HepG2 (cell line): ENCODE measurements at regions not wholly inside any gene's neighbourhood (a gene's known extent, or its start where the extent isn't known, plus 50 kb on each side); places are given as distances from the start of the nearest gene placed in this dataset.

ENCODE experiments used
- FOXO4 ChIP-seq: sonication (generic); formaldehyde crosslinking; conservative IDR thresholded peaks from 2 replicates; pipeline ENCODE4 v1.8.1; 2023; ENCODE audit warnings: missing genetic modification reagents
- GFI1 ChIP-seq: sonication (generic); formaldehyde crosslinking; IDR thresholded peaks from 2 replicates; pipeline ENCODE4 v1.5.0; 2020; ENCODE audit warnings: missing genetic modification reagents, mild to moderate bottlenecking, borderline replicate concordance
- MEIS2 ChIP-seq: sonication (generic); formaldehyde crosslinking; IDR thresholded peaks from 2 replicates; pipeline ENCODE4 v1.9.0; 2021; ENCODE audit warnings: mild to moderate bottlenecking, missing genetic modification reagents
- NR2F1 ChIP-seq, 2 experiments: fragments of 450-650 bp in 1 of 2; formaldehyde crosslinking in 1 of 2; IDR thresholded peaks; 2 replicates each; pipeline versions ENCODE4 v1.5.0 to v1.6.1; 2016 to 2020; ENCODE audit warnings: mild to moderate bottlenecking in 1 of 2, missing compliant biosample characterization in 1 of 2, missing genetic modification reagents in 1 of 2, moderate library complexity in 1 of 2
- SALL1 ChIP-seq: sonication (generic); formaldehyde crosslinking; IDR thresholded peaks from 2 replicates; pipeline ENCODE4 v1.8.0; 2022; ENCODE audit warnings: mild to moderate bottlenecking, missing genetic modification reagents
- TRIM24 ChIP-seq: sonication (generic); formaldehyde crosslinking; IDR thresholded peaks from 2 replicates; pipeline ENCODE4 v1.8.0; 2022; ENCODE audit warnings: mild to moderate bottlenecking, missing genetic modification reagents
- ZHX2 ChIP-seq, 2 experiments: sonication (generic) in 1 of 2; formaldehyde crosslinking in 1 of 2; IDR thresholded peaks; 2 replicates each; pipeline versions ENCODE4 v1.6.1 to v1.9.0; 2014 to 2022; ENCODE audit warnings: antibody characterized with exemption in 1 of 2, borderline replicate concordance in 1 of 2, inconsistent platforms in 1 of 2, low read depth in 1 of 2, missing genetic modification reagents in 1 of 2
- ZNF230 ChIP-seq: sonication (generic); formaldehyde crosslinking; IDR thresholded peaks from 2 replicates; pipeline ENCODE4 v1.4.0; 2020; ENCODE audit warnings: mild to moderate bottlenecking, missing genetic modification reagents
- ZNF34 ChIP-seq: sonication (generic); formaldehyde crosslinking; IDR thresholded peaks from 2 replicates; pipeline ENCODE4 v1.4.0; 2020; ENCODE audit warnings: mild to moderate bottlenecking, missing genetic modification reagents, borderline replicate concordance
- ZNF552 ChIP-seq: sonication (generic); formaldehyde crosslinking; IDR thresholded peaks from 2 replicates; pipeline ENCODE4 v1.9.0; 2022; ENCODE audit warnings: missing genetic modification reagents, mild to moderate bottlenecking, borderline replicate concordance
- ZNF746 ChIP-seq: sonication (generic); formaldehyde crosslinking; IDR thresholded peaks from 2 replicates; pipeline ENCODE4 v1.8.0; 2022; ENCODE audit warnings: mild to moderate bottlenecking, missing genetic modification reagents
- ZSCAN30 ChIP-seq: sonication (generic); formaldehyde crosslinking; IDR thresholded peaks from 2 replicates; pipeline ENCODE4 v1.5.0; 2020; ENCODE audit warnings: mild to moderate bottlenecking, missing genetic modification reagents
- TF ChIP-seq, protein P1 (sequence below): sonication (generic); formaldehyde crosslinking; IDR thresholded peaks from 2 replicates; pipeline ENCODE4 v1.4.0; 2020; ENCODE audit warnings: low read depth, mild to moderate bottlenecking, missing genetic modification reagents
- TF ChIP-seq, protein P2 (sequence below): sonication (generic); formaldehyde crosslinking; IDR thresholded peaks from 2 replicates; pipeline ENCODE4 v1.8.0; 2022; ENCODE audit warnings: low read depth, missing genetic modification reagents

GRCh38 chr6:111997078-111997852, 56.6 kb upstream of the CCN6 start (continued):
- TF ChIP-seq ZHX2 (IDR thresholded peaks at IDR 0.05; ENCODE audit: low read depth) (no peak), ZHX2 (CRISPR knock-in tag; IDR thresholded peaks at IDR 0.05; ENCODE audit: borderline replicate concordance) (no peak), ZNF746 (CRISPR knock-in tag) (no peak), ZNF34 (CRISPR knock-in tag) (no peak), TRIM24 (CRISPR knock-in tag) (no peak), ZNF230 (CRISPR knock-in tag) (no peak), MEIS2 (CRISPR knock-in tag) (no peak), ZNF552 (CRISPR knock-in tag) (no peak), ZSCAN30 (CRISPR knock-in tag) (no peak), GFI1 (CRISPR knock-in tag) (no peak), NR2F1 (CRISPR knock-in tag; IDR thresholded peaks at IDR 0.05) (no peak), FOXO4 (CRISPR knock-in tag) (no peak), SALL1 (CRISPR knock-in tag) (peak; percentile 74)
- TF ChIP-seq, protein P1, sequence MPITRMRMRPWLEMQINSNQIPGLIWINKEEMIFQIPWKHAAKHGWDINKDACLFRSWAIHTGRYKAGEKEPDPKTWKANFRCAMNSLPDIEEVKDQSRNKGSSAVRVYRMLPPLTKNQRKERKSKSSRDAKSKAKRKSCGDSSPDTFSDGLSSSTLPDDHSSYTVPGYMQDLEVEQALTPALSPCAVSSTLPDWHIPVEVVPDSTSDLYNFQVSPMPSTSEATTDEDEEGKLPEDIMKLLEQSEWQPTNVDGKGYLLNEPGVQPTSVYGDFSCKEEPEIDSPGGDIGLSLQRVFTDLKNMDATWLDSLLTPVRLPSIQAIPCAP (CRISPR knock-in tag): no peak
- TF ChIP-seq, protein P2, sequence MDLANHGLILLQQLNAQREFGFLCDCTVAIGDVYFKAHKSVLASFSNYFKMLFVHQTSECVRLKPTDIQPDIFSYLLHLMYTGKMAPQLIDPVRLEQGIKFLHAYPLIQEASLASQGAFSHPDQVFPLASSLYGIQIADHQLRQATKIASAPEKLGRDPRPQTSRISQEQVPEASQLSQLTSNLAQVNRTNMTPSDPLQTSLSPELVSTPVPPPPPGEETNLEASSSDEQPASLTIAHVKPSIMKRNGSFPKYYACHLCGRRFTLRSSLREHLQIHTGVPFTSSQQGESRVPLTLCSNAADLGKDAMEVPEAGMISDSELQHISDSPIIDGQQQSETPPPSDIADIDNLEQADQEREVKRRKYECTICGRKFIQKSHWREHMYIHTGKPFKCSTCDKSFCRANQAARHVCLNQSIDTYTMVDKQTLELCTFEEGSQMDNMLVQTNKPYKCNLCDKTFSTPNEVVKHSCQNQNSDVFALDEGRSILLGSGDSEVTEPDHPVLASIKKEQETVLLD: no peak
